EH (cell line): ENCODE measurements at regions not wholly inside any gene's neighbourhood (a gene's known extent, or its start where the extent isn't known, plus 50 kb on each side); places are given as distances from the start of the nearest gene placed in this dataset.

Experiments used
- DNase-seq: peaks from one replicate; pipeline ENCODE4 v3.0.0-alpha.2; 2015; ENCODE audit warnings: low read depth

DNA sequence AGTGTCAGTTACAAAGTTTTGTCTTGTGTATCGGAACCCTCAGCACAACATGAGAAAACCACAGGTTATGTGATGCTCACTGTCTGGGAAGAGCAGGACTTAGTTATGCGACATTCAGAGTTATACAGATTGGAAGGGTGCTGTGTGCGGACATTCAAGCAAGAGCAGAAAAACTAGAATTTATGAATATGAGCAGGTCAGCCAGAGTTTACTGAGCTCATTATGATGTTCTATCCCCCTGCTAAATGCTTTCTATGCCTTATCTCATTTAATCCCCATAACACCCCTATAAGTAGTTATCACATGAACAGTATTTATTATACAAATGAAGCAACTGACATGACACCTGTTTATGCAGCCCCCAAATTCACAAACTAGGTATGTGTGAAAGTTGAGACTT is 1083.2 kb downstream of the FLRT2 start:
- DNase-seq = no peak

DNA sequence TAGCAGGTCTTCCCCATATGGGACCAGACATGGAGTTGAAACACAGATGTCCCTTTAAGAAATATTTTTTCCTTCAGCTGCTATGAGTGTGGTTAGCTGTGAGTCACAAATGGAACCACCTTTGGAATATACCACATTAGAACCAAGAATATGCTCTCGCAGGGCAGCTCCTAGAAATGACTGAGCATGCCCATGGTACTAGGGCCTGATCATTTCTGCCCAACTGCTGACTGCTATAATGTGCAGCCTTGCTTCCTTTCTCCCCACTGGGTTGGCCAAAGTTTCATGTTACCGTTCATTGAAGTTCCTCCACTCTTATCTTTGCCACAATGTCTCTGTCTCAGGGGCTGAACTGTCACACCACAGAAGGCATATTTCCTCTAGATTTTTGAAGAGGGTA is 1074.6 kb downstream of the FLRT2 start:
- DNase-seq = peak; percentile 23

DNA sequence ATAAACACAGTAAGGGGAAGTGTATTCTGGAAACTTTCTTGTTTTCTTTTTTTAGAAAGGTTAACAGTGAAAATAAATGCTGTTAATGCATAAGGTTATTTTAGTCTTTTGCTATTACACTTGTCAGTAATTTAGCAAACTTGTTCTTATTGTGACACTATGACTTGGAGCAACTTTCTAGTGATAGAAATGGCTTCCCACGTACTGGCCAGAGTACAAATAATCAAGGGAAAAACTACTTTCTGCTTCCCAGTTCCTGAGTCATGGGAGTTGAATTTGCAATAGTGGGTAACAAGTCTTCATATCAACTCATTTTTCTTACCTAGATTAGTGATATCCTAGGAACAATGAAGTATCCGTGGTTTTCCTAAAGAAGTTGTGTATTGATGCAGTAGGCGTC is 1072.3 kb downstream of the FLRT2 start:
- no peak for DNase-seq

- DNase-seq = no peak
These were observed 1071.9 kb downstream of the FLRT2 start for GRCh38 chr14:86601813-86602212.

GRCh38 chr14:86597279-86597678 is 1067.3 kb downstream of the FLRT2 start:
- DNase-seq = no peak

DNA sequence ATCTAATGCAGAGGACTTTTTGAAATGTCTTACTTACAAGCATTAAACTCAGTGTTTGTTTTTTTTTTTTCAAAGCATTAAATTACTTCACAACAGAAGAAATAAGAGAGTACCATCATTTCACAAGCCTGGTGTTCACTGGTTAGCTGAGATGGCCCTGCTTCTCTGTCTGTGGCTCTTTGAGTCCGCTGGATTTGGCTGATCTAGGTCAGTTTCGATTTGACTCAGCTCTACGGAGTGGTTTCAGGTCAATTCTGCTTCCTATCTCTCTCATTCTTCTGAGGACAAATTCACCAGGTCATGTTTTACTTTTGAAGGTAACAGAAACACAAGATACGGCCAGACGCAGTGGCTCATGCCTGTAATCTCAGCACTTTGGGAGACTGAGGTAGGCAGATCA is 1066.1 kb downstream of the FLRT2 start:
- no peak for DNase-seq

DNA sequence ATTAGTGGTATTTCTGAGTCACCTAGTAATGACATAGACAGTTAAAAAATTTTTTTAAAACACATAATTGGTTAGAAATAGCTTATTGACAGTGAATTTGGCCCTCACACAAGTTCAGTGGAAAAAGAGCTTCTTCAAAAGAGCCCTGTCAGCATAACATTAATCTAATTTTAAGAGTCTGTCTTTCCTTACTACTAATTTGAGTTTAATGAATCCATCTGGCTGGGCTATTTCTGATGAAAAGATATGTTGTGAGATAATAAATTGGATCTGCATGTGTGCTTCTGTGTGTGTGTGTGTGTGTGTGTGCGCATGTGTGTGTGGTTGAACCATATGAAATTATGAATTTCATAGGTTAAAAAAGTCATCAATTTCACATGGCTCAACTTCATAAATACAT is 1045.2 kb downstream of the FLRT2 start:
- peak; percentile 40 for DNase-seq

GRCh38 chr14:86574778-86575129 is 1044.8 kb downstream of the FLRT2 start:
- no peak for DNase-seq

- peak; percentile 71 for DNase-seq
These were observed 1044.3 kb downstream of the FLRT2 start for GRCh38 chr14:86574051-86574777.

DNA sequence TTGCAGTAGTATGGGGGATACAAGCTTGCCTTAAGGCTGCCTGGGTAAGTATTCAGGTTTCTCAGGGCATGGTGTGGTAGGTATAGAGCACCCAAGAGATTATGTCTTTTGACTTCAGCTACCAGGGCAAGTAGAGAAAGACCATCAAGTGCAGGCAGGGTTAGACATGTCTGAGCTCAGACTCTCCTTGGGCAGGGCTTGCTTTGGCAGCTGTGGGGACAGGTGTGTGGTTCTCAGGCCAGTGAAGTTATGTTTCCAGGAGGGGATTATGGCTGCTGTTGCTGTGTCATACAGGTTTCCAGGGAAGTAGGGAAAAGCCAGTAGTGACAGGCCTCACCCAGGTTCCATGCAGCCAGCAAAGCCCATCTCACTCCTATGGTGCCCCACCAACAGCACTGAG is 1040.4 kb downstream of the FLRT2 start:
- DNase-seq = no peak

DNA sequence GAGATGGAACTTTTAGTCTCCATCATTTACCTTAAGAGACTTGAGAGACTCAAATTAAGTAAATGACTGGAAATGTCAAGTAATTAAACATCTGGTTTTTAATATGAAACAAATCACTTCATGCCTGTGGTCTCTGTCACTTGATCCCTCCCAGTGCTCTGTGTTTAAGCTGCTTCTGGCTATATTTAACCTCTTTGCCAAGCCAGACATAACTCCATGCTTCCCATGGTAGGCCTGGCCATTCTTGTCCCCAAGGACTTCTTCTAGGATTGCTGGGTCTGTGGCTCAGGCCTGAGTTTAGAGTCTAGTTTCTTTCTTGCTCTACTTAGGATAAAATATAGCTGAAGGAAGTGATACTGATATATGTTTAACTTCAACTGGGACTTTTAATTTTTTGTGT is 1013.6 kb downstream of the FLRT2 start:
- DNase-seq = peak; percentile 13

DNA sequence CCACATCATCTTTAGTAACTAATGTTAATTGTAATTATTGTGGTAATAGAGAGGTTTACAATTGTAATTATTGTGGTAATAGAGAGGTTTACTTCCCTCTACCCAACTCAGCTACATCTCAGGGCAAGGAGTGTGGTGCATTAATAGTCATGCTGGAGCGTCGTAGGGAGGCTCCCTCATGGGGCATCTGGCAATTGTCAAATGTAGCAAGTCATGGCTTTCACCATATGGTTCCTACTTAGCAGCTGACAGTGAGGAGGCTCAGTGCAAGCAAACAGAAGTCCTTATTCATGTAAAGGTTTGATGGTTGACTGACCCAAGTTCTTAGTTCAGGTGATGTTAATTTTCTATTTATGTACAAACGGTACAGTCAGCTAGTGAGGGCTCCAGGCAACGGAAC is 1012.0 kb downstream of the FLRT2 start:
- no peak for DNase-seq

DNA sequence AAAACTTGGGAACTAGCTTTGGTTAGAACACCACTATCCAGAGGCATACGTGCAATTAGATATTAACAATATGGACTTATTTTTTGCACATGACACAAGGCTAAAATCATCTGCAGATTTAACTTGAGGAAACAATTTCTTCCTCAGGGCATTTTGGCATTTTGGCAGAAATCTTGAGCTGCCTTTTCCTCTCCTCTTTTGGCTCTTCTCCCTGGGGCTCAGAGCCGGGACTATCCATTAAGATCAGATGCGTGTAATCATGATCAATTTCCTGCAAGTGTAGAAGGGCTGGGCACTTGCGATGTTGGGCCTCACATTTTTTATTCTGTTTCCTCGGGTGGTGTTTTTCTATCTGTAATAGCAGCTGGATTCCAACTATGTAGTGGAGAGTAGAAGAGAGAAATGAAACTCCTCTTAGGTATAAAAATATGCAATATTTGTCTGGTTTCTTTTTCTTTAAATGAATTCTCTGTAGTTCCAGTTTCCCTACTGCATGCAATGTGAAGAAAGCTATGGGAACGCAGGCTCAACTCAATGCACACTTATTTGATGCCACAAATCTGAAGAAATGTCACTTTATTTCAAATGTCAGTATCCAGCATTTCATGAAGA is 1010.8 kb downstream of the FLRT2 start:
- DNase-seq = peak; percentile 35

DNA sequence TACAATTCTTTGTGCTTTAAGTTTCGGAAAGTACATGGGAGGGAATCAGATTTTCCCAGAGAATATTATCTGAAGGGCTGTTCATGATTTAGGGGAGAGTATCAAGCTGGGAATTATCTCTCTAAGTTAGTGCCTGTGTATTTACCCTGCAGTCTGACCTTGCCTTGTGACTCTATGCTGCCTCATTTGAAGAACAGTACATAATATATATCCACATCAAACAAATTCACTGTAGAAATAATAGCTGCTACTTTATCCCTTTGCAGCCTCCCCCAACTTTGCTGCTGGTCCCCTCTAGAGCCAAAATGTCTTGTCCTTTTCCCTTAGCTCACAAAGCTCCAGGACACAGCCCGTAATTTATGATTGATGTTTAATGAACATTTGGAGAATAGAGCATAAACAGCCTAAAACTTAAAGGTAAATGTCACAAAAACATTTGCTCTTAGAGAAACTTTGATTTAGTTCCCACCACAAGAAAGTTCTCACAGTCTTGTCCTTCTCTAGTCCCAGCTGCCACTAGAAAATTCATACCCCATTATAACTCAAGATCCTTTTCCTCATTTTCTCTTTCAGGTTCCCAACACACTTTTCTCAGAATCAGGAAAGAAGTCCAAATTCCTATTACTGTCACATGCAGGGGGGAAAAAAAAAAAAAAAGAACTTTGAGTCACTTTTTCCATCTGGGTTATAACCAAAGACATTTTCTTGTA is 1009.6 kb downstream of the FLRT2 start:
- peak; percentile 2 for DNase-seq

- DNase-seq = no peak
These were observed 1003.9 kb downstream of the FLRT2 start for GRCh38 chr14:86533834-86534233.

DNA sequence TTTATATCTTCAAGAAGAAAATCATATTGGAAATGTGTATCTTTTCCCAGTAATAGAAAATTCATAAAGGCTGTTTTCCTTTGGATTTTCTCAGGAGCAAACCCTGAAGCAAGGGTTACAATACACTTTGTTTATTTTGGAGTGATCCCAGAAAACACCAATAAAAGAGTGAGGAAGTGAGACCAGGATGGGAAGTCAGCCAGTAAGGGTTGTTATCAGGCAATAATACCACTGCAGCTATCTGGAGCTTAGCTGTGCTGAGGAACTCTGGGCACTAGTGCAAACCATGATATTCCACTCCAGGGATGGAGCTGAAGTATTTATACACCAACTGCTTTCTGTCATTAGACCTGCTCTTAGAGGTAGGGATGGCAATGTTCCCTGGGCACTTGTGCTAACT is 1002.3 kb downstream of the FLRT2 start:
- DNase-seq = peak; percentile 51

- DNase-seq = no peak
These were observed 1000.5 kb downstream of the FLRT2 start for GRCh38 chr14:86530457-86530856.

DNA sequence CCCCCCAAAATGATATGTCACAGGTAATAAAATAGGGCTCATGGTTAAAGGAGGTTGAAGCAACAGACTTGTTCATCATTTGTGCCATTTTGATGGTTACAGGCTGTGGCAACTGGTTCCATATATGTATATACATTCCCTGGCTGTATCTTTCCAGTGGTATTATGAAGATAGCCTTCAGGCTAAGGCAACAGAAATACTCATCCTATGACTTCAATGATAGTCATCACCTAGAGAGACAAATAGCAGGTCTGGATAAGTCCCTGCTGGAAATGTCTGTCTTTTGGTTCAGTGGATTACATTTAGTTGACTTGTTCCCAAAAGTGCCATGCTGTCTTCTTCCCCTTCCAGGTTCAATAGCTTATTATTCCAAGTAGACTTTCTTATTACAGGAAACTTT is 997.4 kb downstream of the FLRT2 start:
- DNase-seq = no peak

GRCh38 chr14:86525673-86526072 is 995.7 kb downstream of the FLRT2 start:
- no peak for DNase-seq

DNA sequence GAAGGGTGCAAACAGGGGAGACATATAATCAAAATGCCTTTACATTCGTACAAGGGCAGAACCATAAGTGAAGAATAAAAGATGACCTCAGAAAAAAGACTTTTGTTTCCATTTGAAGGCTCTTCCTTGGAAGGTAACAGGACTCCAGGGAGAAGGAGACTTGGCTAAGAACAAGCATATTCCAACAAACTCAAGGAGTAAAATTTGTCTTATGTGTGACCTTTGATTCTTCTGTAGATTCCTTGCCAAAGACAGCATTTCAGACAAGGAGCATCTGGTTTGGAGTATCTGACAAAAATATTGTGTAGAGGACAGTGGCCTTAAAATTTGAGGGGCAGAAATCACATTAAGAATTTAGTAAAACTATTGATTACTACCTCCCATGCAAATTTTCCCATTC is 991.9 kb downstream of the FLRT2 start:
- DNase-seq = no peak

DNA sequence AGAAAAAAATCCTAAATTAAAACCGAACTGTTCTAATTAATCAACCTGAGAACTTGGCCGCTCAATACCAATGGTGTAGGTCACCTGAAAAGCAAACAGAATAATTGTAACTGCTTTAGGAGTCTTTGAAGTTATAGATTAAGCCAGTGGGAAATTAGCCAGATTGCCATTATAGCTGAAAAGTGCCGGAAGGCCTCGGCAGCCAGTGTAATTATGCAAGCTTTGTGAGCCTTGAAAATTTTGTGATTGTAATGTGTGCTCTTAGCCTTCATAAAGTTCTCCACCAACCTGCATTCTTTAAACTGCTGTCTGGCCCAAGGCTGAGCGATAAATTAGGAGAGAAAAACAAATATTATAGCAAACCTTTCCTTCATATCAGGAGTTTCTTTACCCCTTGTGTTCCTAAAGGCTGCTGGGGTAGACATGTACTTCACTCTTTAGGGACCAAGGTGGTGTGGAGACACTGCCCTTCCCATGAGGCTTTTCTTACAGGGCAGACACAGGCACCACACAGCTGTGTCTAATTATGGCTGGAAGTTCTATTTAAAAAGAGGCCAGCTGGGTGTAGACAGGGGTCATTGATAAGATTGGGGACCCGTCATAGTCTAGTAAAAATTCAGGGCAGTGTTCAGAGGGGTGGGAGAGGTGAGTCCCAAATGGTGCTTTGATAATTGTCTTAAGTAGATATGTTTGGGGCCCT is 991.2 kb downstream of the FLRT2 start:
- no peak for DNase-seq

DNA sequence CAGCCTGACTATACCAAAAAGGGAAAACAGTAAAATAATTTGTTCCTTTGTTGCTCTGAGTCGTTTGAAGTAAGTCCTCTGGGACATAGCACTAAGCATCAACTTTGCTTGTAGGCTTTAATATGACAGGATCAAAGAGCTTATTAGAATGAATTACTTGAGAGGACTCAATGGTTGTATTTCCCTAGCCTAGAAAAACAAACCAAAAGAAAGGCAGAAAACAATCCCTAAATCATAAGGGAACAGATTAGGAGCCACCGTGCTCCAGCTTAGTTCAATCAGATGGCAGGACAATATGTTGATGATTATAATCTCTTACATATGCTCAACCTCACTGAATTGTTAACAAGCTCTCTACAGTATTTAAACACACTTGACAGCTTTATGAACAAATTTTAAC is 988.4 kb downstream of the FLRT2 start:
- DNase-seq = no peak

DNA sequence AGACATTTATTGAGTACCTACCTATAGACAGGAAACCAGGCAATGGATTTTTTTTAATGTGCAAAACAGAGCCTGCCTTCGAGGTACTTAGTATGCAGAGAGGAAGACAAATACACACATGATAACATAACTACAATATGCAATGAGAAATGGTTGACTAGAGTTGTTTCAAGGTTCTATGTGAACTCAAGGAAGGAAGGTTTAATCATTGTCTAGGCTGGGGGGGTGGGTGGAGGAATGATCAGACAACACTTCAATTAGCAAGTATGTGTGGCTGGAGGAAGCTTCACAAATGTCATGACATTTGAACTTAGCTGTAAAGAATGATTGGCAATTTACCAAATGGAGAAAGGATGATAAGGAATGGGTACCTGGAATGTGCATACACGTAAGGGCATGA is 985.3 kb downstream of the FLRT2 start:
- DNase-seq = no peak
